DMS153 treated with DMSO at 0.1 percent for 48 hours (cell line): ENCODE measurements at regions not wholly inside any gene's neighbourhood (a gene's known extent, or its start where the extent isn't known, plus 50 kb on each side); places are given as distances from the start of the nearest gene placed in this dataset.
A peak's percentile ranks its signal among the peaks of the same experiment; 100 is the strongest.
"Not testable (repeated sequence)": the region's sequence is repeated elsewhere in the genome, so short reads cannot be mapped to it uniquely, and the experiment has no call there.

Experiments used
- DNase-seq: peaks from one replicate; lab custom pipeline; 2025; ENCODE audit not compliant: unreplicated experiment; lab: John Stamatoyannopoulos, UW

- not testable (repeated sequence) for DNase-seq
Measured at GRCh38 chr1:148279002-148279542, 127.0 kb upstream of the NBPF11 start.

- DNase-seq = not testable (repeated sequence)
Measured at GRCh38 chr1:148277865-148278279, 125.8 kb upstream of the NBPF11 start.

- not testable (repeated sequence) for DNase-seq
Measured at GRCh38 chr1:148267066-148267465, 115.0 kb upstream of the NBPF11 start.

- DNase-seq = no peak
Measured at GRCh38 chr1:148264374-148265276, 112.5 kb upstream of the NBPF11 start.

- DNase-seq = peak; percentile 40
Measured at GRCh38 chr1:148263906-148264255, 111.8 kb upstream of the NBPF11 start.

GRCh38 chr1:148263128-148263905 is 111.2 kb upstream of the NBPF11 start:
- DNase-seq = peak; percentile 85

- DNase-seq = not testable (repeated sequence)
Measured at GRCh38 chr1:148261684-148262083, 109.6 kb upstream of the NBPF11 start.

GRCh38 chr1:148257886-148258285 is 105.8 kb upstream of the NBPF11 start:
- DNase-seq = not testable (repeated sequence)

GRCh38 chr1:148254611-148255429 is 102.7 kb upstream of the NBPF11 start:
- peak; percentile 21 for DNase-seq

GRCh38 chr1:148253808-148254207 is 101.7 kb upstream of the NBPF11 start:
- not testable (repeated sequence) for DNase-seq

- not testable (repeated sequence) for DNase-seq
Measured at GRCh38 chr1:148248798-148249197, 96.7 kb upstream of the NBPF11 start.

GRCh38 chr1:148246258-148246861 is 94.3 kb upstream of the NBPF11 start:
- DNase-seq = not testable (repeated sequence)

GRCh38 chr1:148245843-148246242 is 93.8 kb upstream of the NBPF11 start:
- not testable (repeated sequence) for DNase-seq

- not testable (repeated sequence) for DNase-seq
Measured at GRCh38 chr1:148245443-148245842, 93.4 kb upstream of the NBPF11 start.

GRCh38 chr1:148233250-148233649 is 81.2 kb upstream of the NBPF11 start:
- not testable (repeated sequence) for DNase-seq

- DNase-seq = not testable (repeated sequence)
Measured at GRCh38 chr1:148228846-148229245, 76.8 kb upstream of the NBPF11 start.

- DNase-seq = not testable (repeated sequence)
Measured at GRCh38 chr1:148222399-148223159, 70.5 kb upstream of the NBPF11 start.

GRCh38 chr1:148221593-148221992 is 69.5 kb upstream of the NBPF11 start:
- not testable (repeated sequence) for DNase-seq

- DNase-seq = not testable (repeated sequence)
Measured at GRCh38 chr1:148219229-148219628, 67.1 kb upstream of the NBPF11 start.
